CD4-positive, alpha-beta T cell treated with Interleukin-4 for 1 hour (primary cell): ENCODE measurements at regions not wholly inside any gene's neighbourhood (a gene's known extent, or its start where the extent isn't known, plus 50 kb on each side); places are given as distances from the start of the nearest gene placed in this dataset.
"Not testable (repeated sequence)": the region's sequence is repeated elsewhere in the genome, so short reads cannot be mapped to it uniquely, and the experiment has no call there.

ENCODE experiments used
- DNase-seq, 2 donors: peaks; one replicate each; pipeline ENCODE4 v3.0.0-alpha.2; 2020 to 2022

DNA sequence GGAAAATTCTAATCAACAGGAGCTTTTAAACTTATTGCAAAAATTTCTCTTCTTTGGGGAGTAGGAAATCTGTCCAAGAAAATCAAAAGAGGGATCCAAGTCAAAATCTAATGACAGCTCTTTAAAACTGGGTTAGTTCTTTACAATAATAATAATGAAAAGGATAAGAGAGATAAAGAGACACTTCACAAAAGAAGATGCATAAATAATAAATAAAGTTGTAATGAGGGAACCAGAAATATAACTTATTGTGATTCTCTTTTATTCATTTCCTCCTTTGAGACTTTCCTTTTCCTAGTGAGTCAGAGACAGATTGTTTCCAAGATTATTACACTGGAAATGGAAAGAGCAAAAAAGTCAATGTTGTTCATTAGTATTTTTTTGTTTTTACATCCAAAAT lies 1029.3 kb downstream of the PCDH17 start:
- no peak for DNase-seq

DNA sequence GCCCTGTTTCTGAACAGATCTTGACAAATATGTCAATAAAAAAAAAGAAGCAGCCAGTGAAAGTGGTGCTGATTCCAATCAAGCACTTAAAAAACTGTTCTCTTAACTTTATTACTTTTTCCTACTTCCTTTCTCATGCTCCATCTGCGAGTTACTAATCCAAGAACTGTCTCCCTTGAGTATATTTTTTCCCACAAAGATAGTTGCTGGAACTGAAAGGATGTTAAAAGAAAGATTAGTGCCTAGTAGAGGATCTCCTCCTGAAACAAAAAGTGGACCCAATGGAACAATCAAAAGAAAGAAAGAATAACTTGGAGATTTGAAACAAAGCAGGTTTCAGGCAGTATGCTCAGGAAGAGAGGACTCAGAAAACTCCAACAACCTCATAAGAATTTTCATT lies 1034.8 kb downstream of the PCDH17 start:
- DNase-seq = no peak

- DNase-seq = no peak
Measured at GRCh38 chr13:58667096-58667495, 1035.6 kb downstream of the PCDH17 start.

- no peak for DNase-seq
Measured at GRCh38 chr13:58680115-58680514, 1048.6 kb downstream of the PCDH17 start.

GRCh38 chr13:58682616-58683015 lies 1051.1 kb downstream of the PCDH17 start:
- no peak for DNase-seq

- DNase-seq = no peak
Measured at GRCh38 chr13:58687148-58687547, 1055.6 kb downstream of the PCDH17 start.

GRCh38 chr13:58698531-58698930 lies 1067.0 kb downstream of the PCDH17 start:
- DNase-seq = no peak

DNA sequence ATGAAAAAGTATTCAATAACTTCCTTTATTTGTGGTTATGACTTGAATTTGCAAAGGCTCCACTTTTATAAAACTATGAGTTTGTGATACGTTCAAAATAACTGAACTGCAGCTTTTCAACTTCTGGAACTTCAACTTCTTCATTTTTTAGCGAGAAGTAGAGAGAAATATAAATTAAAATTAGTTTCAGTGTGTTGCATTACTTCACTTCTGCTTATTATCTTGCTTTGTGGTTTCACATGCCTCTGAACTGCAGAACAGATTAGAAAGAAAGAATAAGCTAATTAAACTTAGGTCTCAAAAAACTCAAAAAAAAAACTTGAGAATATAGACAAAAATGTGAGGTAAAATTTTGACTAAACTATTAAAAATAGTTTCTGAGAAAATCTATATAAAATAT lies 1073.4 kb downstream of the PCDH17 start:
- no peak for DNase-seq

DNA sequence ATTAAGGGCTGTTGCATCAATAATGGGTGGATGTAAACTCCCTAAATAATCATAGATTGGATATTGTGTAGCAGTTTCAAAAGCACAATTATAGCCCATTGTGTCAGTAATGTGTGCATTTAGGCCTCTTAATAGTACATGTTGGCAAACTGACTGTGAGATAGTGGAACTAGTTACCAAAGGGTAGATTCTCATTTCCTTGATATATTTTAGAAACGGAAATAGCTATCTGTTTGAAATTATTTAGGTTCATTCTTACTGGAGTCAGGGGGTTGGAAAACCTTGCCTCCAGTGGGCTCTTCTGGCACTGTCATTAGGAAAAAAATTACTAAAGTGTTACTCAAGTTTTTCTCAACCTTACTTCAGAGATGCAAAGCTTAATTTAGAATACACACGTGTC lies 1074.9 kb downstream of the PCDH17 start:
- no peak for DNase-seq

DNA sequence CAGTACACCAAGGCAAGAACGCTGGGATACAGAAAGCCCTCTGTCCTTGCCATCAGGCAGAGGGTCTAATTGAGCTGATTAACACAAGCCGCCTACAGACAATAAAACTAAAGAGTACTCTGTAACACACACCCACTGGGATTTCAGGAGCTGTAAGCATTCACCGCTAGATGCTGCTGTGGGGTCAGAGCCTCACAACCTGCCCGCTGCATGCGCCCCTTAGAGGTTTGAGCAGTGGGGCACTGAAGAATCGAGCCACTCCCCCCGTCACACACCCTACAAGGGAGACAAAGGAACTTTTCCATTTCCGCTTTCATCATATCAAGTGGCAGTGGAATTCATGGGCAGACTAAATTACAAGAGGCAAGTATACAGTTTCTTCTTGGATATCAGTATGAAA lies 1080.6 kb downstream of the PCDH17 start:
- no peak for DNase-seq

- DNase-seq = not testable (repeated sequence)
Measured at GRCh38 chr13:58714016-58714415, 1082.5 kb downstream of the PCDH17 start.

GRCh38 chr13:58721273-58721672 lies 1089.7 kb downstream of the PCDH17 start:
- no peak for DNase-seq

GRCh38 chr13:58728126-58728525 lies 1096.6 kb downstream of the PCDH17 start:
- no peak for DNase-seq

DNA sequence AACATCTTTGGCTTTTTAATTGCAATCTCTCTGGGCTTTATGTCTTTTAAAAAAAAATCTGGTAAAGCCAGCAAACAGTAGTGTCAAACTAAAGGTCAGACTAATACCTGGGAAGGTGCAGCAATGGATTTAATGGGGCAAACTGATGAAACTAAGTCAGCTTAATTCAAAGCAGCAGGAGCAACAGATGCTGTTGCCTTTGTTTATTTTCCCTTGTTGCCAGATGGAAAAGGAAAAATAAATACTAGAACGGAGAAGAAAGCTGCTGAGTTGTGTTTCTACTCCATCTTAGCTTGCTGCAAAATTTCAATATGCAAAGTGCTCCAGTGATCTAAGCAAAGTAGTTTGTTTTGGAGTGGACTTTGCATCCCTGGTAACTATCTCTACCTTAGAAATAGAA lies 1097.8 kb downstream of the PCDH17 start:
- DNase-seq = no peak

DNA sequence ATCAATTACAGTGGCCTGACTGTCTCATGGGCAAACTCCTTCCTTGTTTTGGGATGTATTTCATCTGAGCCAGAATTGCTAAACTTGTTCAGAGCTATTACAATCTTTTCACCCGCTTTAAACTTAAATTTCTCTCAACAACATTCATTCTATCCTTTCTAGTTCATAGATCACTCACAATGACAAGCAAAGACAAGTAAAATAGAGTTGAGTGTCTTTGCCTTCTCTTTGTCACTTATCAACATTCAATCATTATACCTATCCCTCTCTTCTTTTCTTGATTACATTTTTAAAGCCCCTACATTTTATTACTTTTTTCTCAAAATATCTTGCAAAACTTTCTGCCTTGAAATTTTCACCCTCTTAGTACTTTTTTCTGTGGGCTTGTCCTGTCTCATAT lies 1113.1 kb downstream of the PCDH17 start:
- DNase-seq = no peak

- DNase-seq = no peak
Measured at GRCh38 chr13:58767566-58767965, 1136.0 kb downstream of the PCDH17 start.

- no peak for DNase-seq
Measured at GRCh38 chr13:58773280-58773859, 1141.8 kb downstream of the PCDH17 start.

GRCh38 chr13:58782736-58783135 lies 1151.2 kb downstream of the PCDH17 start:
- no peak for DNase-seq

DNA sequence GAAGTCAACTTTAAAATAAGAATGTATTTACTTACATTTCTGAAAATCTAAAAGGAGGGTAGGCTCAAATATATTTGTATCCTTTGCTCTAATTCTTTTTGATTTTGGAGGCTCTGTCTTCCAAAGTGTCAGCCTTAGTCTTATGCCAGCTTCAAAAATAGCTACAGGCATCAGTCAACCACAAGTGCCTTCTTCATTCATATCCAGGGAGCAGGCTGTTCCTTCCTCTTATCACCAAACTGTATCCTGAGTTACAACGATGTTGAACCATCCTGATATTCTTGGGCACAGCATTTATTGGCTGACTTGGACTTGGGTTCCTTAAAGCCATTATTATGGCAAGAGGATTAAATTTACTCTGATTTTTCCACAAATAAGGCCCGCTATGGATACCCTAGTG lies 1161.3 kb downstream of the PCDH17 start:
- DNase-seq = no peak

- no peak for DNase-seq
Measured at GRCh38 chr13:58795715-58796114, 1164.2 kb downstream of the PCDH17 start.

- DNase-seq = no peak
Measured at GRCh38 chr13:58804832-58805231, 1173.3 kb downstream of the PCDH17 start.

- DNase-seq = no peak
Measured at GRCh38 chr13:58806401-58806800, 1174.9 kb downstream of the PCDH17 start.

GRCh38 chr13:58823701-58824100 lies 1192.2 kb downstream of the PCDH17 start:
- DNase-seq = no peak

DNA sequence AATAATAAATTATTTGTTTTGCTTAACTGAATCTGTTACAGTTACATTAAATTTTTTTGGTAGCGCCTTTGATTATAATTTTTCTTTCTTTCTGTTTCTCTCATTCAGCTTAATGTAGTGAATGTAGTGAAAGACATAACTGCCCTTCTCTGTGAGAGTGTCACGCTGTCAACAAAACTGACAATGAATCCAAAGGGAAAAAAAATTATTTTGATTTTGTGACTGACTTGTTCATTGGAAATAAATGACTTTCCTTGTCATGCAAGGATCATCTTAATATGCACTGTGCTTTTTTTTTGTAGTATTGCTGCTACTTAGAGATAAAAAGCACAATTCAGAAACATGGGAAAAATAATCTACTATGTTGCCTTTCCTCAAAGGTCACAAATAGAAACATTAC lies 1196.4 kb downstream of the PCDH17 start:
- no peak for DNase-seq

DNA sequence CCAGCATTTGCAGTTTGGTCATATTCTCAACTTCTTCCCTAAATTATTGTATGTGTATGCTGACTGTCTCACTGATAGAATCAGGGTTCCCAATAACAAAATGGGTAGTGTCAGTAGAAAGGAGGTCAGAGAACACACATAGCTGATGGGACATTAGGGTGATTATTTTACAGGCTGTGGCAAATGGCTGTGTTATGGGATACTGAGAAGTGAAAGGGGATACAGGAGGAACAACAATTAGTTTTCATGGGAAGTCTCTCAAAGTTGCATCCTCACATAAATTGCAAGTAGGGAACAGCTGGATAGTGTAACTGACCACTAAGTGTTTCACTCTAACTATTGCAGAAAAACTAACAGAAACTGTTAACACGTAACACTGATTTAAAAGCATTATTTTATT lies 1199.3 kb downstream of the PCDH17 start:
- no peak for DNase-seq

GRCh38 chr13:58838615-58839014 lies 1207.1 kb downstream of the PCDH17 start:
- no peak for DNase-seq
